Lung microvascular endothelial cell (primary cell): ENCODE measurements at regions not wholly inside any gene's neighbourhood (a gene's known extent, or its start where the extent isn't known, plus 50 kb on each side); places are given as distances from the start of the nearest gene placed in this dataset.
"Not testable (repeated sequence)": the region's sequence is repeated elsewhere in the genome, so short reads cannot be mapped to it uniquely, and the experiment has no call there.

Experiments used
- DNase-seq, 2 donors: peaks; one replicate each; pipeline versions ENCODE4 v3.0.0 to v3.0.0-alpha.2; 2010; ENCODE audit warnings: low read depth in 2 of 2

- DNase-seq, result no peak
Measured at GRCh38 chr19:30066781-30067759, 125.0 kb downstream of the URI1 start.

GRCh38 chr19:30067956-30068506 lies 126.0 kb downstream of the URI1 start:
- not testable (repeated sequence) for DNase-seq

- DNase-seq, result no peak
Measured at GRCh38 chr19:30068528-30069395, 126.7 kb downstream of the URI1 start.

- no peak for DNase-seq
Measured at GRCh38 chr19:30069535-30070197, 127.6 kb downstream of the URI1 start.

GRCh38 chr19:30070198-30070967 lies 128.3 kb downstream of the URI1 start:
- no peak for DNase-seq

- DNase-seq, result no peak
Measured at GRCh38 chr19:30070968-30071632, 129.1 kb downstream of the URI1 start.

GRCh38 chr19:30071871-30072270 lies 129.8 kb downstream of the URI1 start:
- no peak for DNase-seq

GRCh38 chr19:30073152-30074000 lies 131.3 kb downstream of the URI1 start:
- no peak for DNase-seq

- DNase-seq, result no peak
Measured at GRCh38 chr19:30074096-30074495, 132.1 kb downstream of the URI1 start.

GRCh38 chr19:30074741-30075715 lies 133.0 kb downstream of the URI1 start:
- DNase-seq, result no peak

GRCh38 chr19:30076101-30076551 lies 134.1 kb downstream of the URI1 start:
- DNase-seq, result no peak

GRCh38 chr19:30076751-30077670 lies 135.0 kb downstream of the URI1 start:
- no peak for DNase-seq

- no peak for DNase-seq
Measured at GRCh38 chr19:30077851-30078355, 135.9 kb downstream of the URI1 start.

- DNase-seq, result no peak
Measured at GRCh38 chr19:30078381-30078910, 136.4 kb downstream of the URI1 start.

- DNase-seq, result no peak
Measured at GRCh38 chr19:30079200-30079599, 137.2 kb downstream of the URI1 start.

GRCh38 chr19:30082168-30082567 lies 140.1 kb downstream of the URI1 start:
- no peak for DNase-seq
